Gastrocnemius medialis (tissue), 4 donors: ENCODE measurements at regions not wholly inside any gene's neighbourhood (a gene's known extent, or its start where the extent isn't known, plus 50 kb on each side); places are given as distances from the start of the nearest gene placed in this dataset.

Source experiments
- ATAC-seq, 2 donors: fragments of 150-250 bp; one replicate each; pipeline ENCODE4 v1.9.1; 2016
- DNase-seq, 2 donors: peaks; one replicate each; pipeline ENCODE4 v3.0.0-alpha.2; 2019
- H3K27ac ChIP-seq, 4 donors: fragments of 200-600 bp; sonication (generic); 1 replicate in 1 of 4; 2 replicates in 3 of 4; pipeline ENCODE4 v1.5.1; 2016 to 2018; ENCODE audit warnings: mild to moderate bottlenecking in 2 of 4, moderate library complexity in 1 of 4
- H3K27me3 ChIP-seq, 3 donors: fragments of 200-600 bp; sonication (generic) in 2 of 3; 1 replicate in 1 of 3; 2 replicates in 2 of 3; pipeline versions ENCODE4 v1.5.1 to v1.6.0; 2016 to 2019; ENCODE audit warnings: mild to moderate bottlenecking in 1 of 3, moderate library complexity in 1 of 3
- H3K36me3 ChIP-seq, 2 donors: fragments of 200-600 bp; sonication (generic) in 1 of 2; one replicate each; pipeline ENCODE4 v1.5.1; 2017 to 2018
- H3K4me1 ChIP-seq, 2 donors: fragments of 200-600 bp; sonication (generic) in 1 of 2; one replicate each; pipeline ENCODE4 v1.5.1; 2016 to 2017; ENCODE audit warnings: mild to moderate bottlenecking in 2 of 2
- H3K4me3 ChIP-seq, 4 donors: fragments of 200-600 bp; sonication (generic) in 3 of 4; 1 replicate in 1 of 4; 2 replicates in 3 of 4; pipeline ENCODE4 v1.5.1; 2016 to 2019; ENCODE audit warnings: mild to moderate bottlenecking in 2 of 4
- H3K9me3 ChIP-seq, 3 donors: fragments of 200-600 bp; sonication (generic) in 2 of 3; 1 replicate in 1 of 3; 2 replicates in 2 of 3; pipeline ENCODE4 v1.5.1; 2016 to 2019
- CTCF ChIP-seq, 5 experiments: fragments of 450-650 bp in 3 of 5; fragments of 200-600 bp in 2 of 5; sonication (generic) in 2 of 5; IDR thresholded peaks in 4 of 5; conservative IDR thresholded peaks in 1 of 5; 1 replicate in 4 of 5; 2 replicates in 1 of 5; pipeline ENCODE4 v1.5.1; 2016 to 2019; ENCODE audit warnings: antibody characterized with exemption in 5 of 5, mild to moderate bottlenecking in 3 of 5, moderate library complexity in 3 of 5
- POLR2A ChIP-seq, 2 donors: fragments of 450-650 bp; IDR thresholded peaks; one replicate each; pipeline ENCODE4 v1.6.1; 2017; ENCODE audit warnings: antibody characterized with exemption in 2 of 2, mild to moderate bottlenecking in 2 of 2, moderate library complexity in 2 of 2
- in situ Hi-C, 4 donors: fragments of 200-750 bp; cut with MboI; loops; one replicate each; pipeline versions ENCODE4 v1.15.0 to v1.8.0; 2017; ENCODE audit warnings: low sequenced_read_pairs in 4 of 4
- intact Hi-C: fragments of 100-400 bp; cut with DNase I; formaldehyde crosslinking; loops from one replicate; pipeline ENCODE4 v1.15.1; 2023; ENCODE audit warnings: low total_unique reads

- TF ChIP-seq POLR2A (IDR thresholded peaks at IDR 0.05), result no peak
- Histone ChIP-seq H3K27ac (no peak overlapping the region), H3K27me3 (no peaks in the 10 kb centered on the region), H3K36me3 (no peaks in the 10 kb centered on the region), H3K4me3 (no peak overlapping the region), H3K9me3 (no peaks in the 10 kb centered on the region), H3K4me1 (peaks cover 7 to 8% of the 10 kb centered on the region in 2 donors)
- in situ Hi-C loops (no loop called here), intact Hi-C loops (no loop called here)
- ATAC-seq (no peak), DNase-seq (no peak)
Observed at GRCh38 chr2:239532859-239533258, 132.0 kb upstream of the HDAC4 start.

GRCh38 chr2:239532250-239532649 lies 131.4 kb upstream of the HDAC4 start:
- H3K9me3 ChIP-seq, result no peaks in the 10 kb centered on the region
- ATAC-seq (no peak), DNase-seq (no peak)
- in situ Hi-C loops (no loop called here), intact Hi-C loops (no loop called here)
- TF ChIP-seq POLR2A (IDR thresholded peaks at IDR 0.05) (no peak), CTCF (IDR thresholded peaks at IDR 0.05 in 4 of 5, conservative IDR thresholded peaks at IDR 0.05 in 1 of 5) (no peak)
- H3K27ac ChIP-seq, result no peak overlapping the region
- no peaks in the 10 kb centered on the region for H3K36me3 ChIP-seq
- H3K4me3 ChIP-seq, result no peak overlapping the region
- H3K4me1 ChIP-seq, result peaks cover 7 to 8% of the 10 kb centered on the region in 2 donors
- no peaks in the 10 kb centered on the region for H3K27me3 ChIP-seq

GRCh38 chr2:239531456-239532241 lies 130.8 kb upstream of the HDAC4 start:
- in situ Hi-C loops (no loop called here), intact Hi-C loops (no loop called here)
- no peak overlapping the region for H3K4me3 ChIP-seq
- H3K27me3 ChIP-seq, result no peaks in the 10 kb centered on the region
- H3K4me1 ChIP-seq, result peaks cover 7 to 8% of the 10 kb centered on the region in 2 donors
- no peaks in the 10 kb centered on the region for H3K36me3 ChIP-seq
- TF ChIP-seq CTCF (IDR thresholded peaks at IDR 0.05 in 4 of 5, conservative IDR thresholded peaks at IDR 0.05 in 1 of 5) (no peak), POLR2A (IDR thresholded peaks at IDR 0.05) (no peak)
- DNase-seq (no peak), ATAC-seq (no peak)
- no peak overlapping the region for H3K27ac ChIP-seq
- no peaks in the 10 kb centered on the region for H3K9me3 ChIP-seq

- no peaks in the 10 kb centered on the region for H3K36me3 ChIP-seq
- no peak overlapping the region for H3K27ac ChIP-seq
- in situ Hi-C loops, result no loop called here
- no peak for DNase-seq
- H3K4me1 ChIP-seq, result peaks cover 7 to 8% of the 10 kb centered on the region in 2 donors
- H3K27me3 ChIP-seq, result no peaks in the 10 kb centered on the region
- intact Hi-C loops, result no loop called here
- H3K9me3 ChIP-seq, result no peaks in the 10 kb centered on the region
- no peak overlapping the region for H3K4me3 ChIP-seq
- TF ChIP-seq POLR2A (IDR thresholded peaks at IDR 0.05) (no peak), CTCF (IDR thresholded peaks at IDR 0.05 in 4 of 5, conservative IDR thresholded peaks at IDR 0.05 in 1 of 5) (no peak)
- ATAC-seq, result no peak
Observed at GRCh38 chr2:239530749-239531316, 130.0 kb upstream of the HDAC4 start.

GRCh38 chr2:239529313-239530015 lies 128.6 kb upstream of the HDAC4 start:
- H3K27ac ChIP-seq, result no peak overlapping the region
- H3K27me3 ChIP-seq, result no peaks in the 10 kb centered on the region
- H3K4me3 ChIP-seq, result no peak overlapping the region
- intact Hi-C loops, result no loop called here
- DNase-seq (no peak), ATAC-seq (no peak)
- H3K4me1 ChIP-seq, result peaks cover 7 to 8% of the 10 kb centered on the region in 2 donors
- no peaks in the 10 kb centered on the region for H3K9me3 ChIP-seq
- H3K36me3 ChIP-seq, result no peaks in the 10 kb centered on the region
- TF ChIP-seq POLR2A (IDR thresholded peaks at IDR 0.05) (no peak), CTCF (IDR thresholded peaks at IDR 0.05 in 4 of 5, conservative IDR thresholded peaks at IDR 0.05 in 1 of 5) (no peak)
- in situ Hi-C loops, result no loop called here
